ENCODE measurements at regions not wholly inside any gene's neighbourhood (a gene's known extent, or its start where the extent isn't known, plus 50 kb on each side); places are given as distances from the start of the nearest gene placed in this dataset.

DNA sequence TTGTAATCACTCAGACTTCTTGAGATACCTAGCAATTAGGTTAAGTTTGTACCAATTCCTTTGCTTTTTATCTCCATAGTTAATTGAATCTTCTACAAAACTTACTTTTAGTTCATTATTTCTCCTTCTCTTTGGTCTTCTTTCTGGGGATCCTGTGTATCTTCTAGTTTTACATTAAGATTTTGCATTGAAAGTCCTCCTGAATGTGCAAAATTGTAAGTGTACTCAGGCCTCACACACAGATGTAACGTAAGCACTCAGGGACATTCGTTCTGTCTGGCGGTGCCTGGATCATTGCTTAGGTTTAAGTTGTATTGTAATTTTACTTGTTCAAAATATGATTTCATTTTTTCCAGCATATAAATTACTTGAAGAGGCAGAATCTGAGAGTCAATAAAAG lies 222.6 kb upstream of the CPHXL start:
- TF ChIP-seq, protein P1, sequence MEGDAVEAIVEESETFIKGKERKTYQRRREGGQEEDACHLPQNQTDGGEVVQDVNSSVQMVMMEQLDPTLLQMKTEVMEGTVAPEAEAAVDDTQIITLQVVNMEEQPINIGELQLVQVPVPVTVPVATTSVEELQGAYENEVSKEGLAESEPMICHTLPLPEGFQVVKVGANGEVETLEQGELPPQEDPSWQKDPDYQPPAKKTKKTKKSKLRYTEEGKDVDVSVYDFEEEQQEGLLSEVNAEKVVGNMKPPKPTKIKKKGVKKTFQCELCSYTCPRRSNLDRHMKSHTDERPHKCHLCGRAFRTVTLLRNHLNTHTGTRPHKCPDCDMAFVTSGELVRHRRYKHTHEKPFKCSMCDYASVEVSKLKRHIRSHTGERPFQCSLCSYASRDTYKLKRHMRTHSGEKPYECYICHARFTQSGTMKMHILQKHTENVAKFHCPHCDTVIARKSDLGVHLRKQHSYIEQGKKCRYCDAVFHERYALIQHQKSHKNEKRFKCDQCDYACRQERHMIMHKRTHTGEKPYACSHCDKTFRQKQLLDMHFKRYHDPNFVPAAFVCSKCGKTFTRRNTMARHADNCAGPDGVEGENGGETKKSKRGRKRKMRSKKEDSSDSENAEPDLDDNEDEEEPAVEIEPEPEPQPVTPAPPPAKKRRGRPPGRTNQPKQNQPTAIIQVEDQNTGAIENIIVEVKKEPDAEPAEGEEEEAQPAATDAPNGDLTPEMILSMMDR (conservative IDR thresholded peaks at IDR 0.05; ENCODE audit: low read length), result no peak
- TF ChIP-seq EZH2phosphoT487 (IDR thresholded peaks at IDR 0.05; ENCODE audit: borderline replicate concordance), result no peak

All from Loucy (cell line).